IMR-90 (cell line): ENCODE measurements at regions not wholly inside any gene's neighbourhood (a gene's known extent, or its start where the extent isn't known, plus 50 kb on each side); places are given as distances from the start of the nearest gene placed in this dataset.

ENCODE experiments used
- ATAC-seq: fragments of 200-7000 bp; cut with Tn5 transposase; 2 replicates; pipeline ENCODE4 v1.9.1; 2020; ENCODE audit warnings: low read depth, mild to moderate bottlenecking, moderate library complexity
- BruUV-seq: library from RNA; stranded (reverse); fragments of 400-500 nt; replicated peaks from 2 replicates; lab custom pipeline; 2021; lab: Mats Ljungman, UMichigan
- CTCF ChIA-PET: fragments of 300-600 bp; formaldehyde crosslinking; extraction: SDS; loops from one replicate; lab custom pipeline; 2021; ENCODE audit warnings: antibody characterized with exemption; lab: Yijun Ruan, JAX
- POLR2A ChIA-PET: fragments of 300-600 bp; sonication (Branson Sonifier 250); formaldehyde crosslinking; loops from one replicate; lab custom pipeline; 2022; ENCODE audit warnings: antibody characterized with exemption; ENCODE audit not compliant: unreplicated experiment; lab: Charles Lee
- DNase-seq: peaks from one replicate; pipeline ENCODE4 v3.0.0; 2013
- H2AFZ ChIP-seq: replicated peaks from 2 replicates; pipeline ENCODE3; 2013; ENCODE audit warnings: low read length, mild to moderate bottlenecking; ENCODE audit not compliant: poor library complexity
- H2AK5ac ChIP-seq: 2 replicates; pipeline ENCODE4 v1.6.1; 2013; ENCODE audit warnings: low read depth, low read length, inconsistent platforms
- H2AK9ac ChIP-seq: replicated peaks from 2 replicates; pipeline ENCODE3; 2013; ENCODE audit warnings: mild to moderate bottlenecking, low read depth, low read length, moderate library complexity; ENCODE audit not compliant: poor library complexity
- H2BK120ac ChIP-seq: 2 replicates; pipeline ENCODE4 v1.6.1; 2013; ENCODE audit warnings: low read depth, low read length, inconsistent platforms
- H2BK15ac ChIP-seq: 3 replicates; pipeline ENCODE4 v1.6.1; 2013; ENCODE audit warnings: low read depth, low read length, inconsistent platforms
- H2BK20ac ChIP-seq: 2 replicates; pipeline ENCODE4 v1.6.1; 2013; ENCODE audit warnings: low read depth, mild to moderate bottlenecking, inconsistent platforms, low read length, moderate library complexity
- H2BK5ac ChIP-seq: 2 replicates; pipeline ENCODE4 v1.6.1; 2013; ENCODE audit warnings: mild to moderate bottlenecking, low read depth, low read length, inconsistent platforms; ENCODE audit not compliant: poor library complexity, severe bottlenecking
- H3K14ac ChIP-seq: replicated peaks from 2 replicates; pipeline ENCODE4 v1.6.1; 2013; ENCODE audit warnings: low read depth, low read length, inconsistent platforms
- H3K18ac ChIP-seq: 2 replicates; pipeline ENCODE4 v1.6.1; 2013; ENCODE audit warnings: low read depth, low read length, control low read depth
- H3K23ac ChIP-seq: 2 replicates; pipeline ENCODE4 v1.6.1; 2013; ENCODE audit warnings: low read depth, low read length, inconsistent platforms
- H3K27ac ChIP-seq: 2 replicates; pipeline ENCODE4 v1.5.1; 2013; ENCODE audit warnings: mild to moderate bottlenecking, control low read depth, low read length; ENCODE audit not compliant: insufficient read depth
- H3K27me3 ChIP-seq: 2 replicates; pipeline ENCODE4 v1.6.1; 2013; ENCODE audit warnings: low read length; ENCODE audit not compliant: control insufficient read depth, insufficient read depth
- H3K36me3 ChIP-seq: 2 replicates; pipeline ENCODE4 v1.6.1; 2013; ENCODE audit warnings: low read length, mixed read lengths; ENCODE audit not compliant: control insufficient read depth, insufficient read depth
- H3K4ac ChIP-seq: 2 replicates; pipeline ENCODE4 v1.6.1; 2013; ENCODE audit warnings: low read depth, low read length, inconsistent platforms
- H3K4me1 ChIP-seq: 2 replicates; pipeline ENCODE4 v1.6.1; 2013; ENCODE audit warnings: low read length, mixed read lengths; ENCODE audit not compliant: control insufficient read depth, insufficient read depth
- H3K4me2 ChIP-seq: 2 replicates; pipeline ENCODE4 v1.6.1; 2013; ENCODE audit warnings: low read depth, mild to moderate bottlenecking, control low read depth, low read length, moderate library complexity
- H3K4me3 ChIP-seq: 2 replicates; pipeline ENCODE4 v1.5.1; 2013; ENCODE audit warnings: low read depth, mild to moderate bottlenecking, control low read depth, low read length, moderate library complexity; ENCODE audit not compliant: insufficient read depth
- H3K56ac ChIP-seq: 2 replicates; pipeline ENCODE4 v1.6.1; 2013; ENCODE audit warnings: low read length, inconsistent platforms; ENCODE audit not compliant: insufficient read depth; ENCODE audit errors: extremely low read depth
- H3K79me1 ChIP-seq, 2 experiments: 2 replicates each; pipeline ENCODE4 v1.6.1; 2013; ENCODE audit warnings: low read length in 2 of 2, inconsistent platforms in 1 of 2, low read depth in 1 of 2
- H3K9ac ChIP-seq: 2 replicates; pipeline ENCODE4 v1.6.1; 2013; ENCODE audit warnings: low read depth, low read length, control low read depth
- H3K9me1 ChIP-seq: 2 replicates; pipeline ENCODE4 v1.6.1; 2013; ENCODE audit warnings: low read length, inconsistent platforms; ENCODE audit not compliant: insufficient read depth
- H3K9me3 ChIP-seq: 2 replicates; pipeline ENCODE4 v1.6.1; 2013; ENCODE audit warnings: low read length; ENCODE audit not compliant: control insufficient read depth, insufficient read depth
- H4K20me1 ChIP-seq: 2 replicates; pipeline ENCODE4 v1.6.1; 2013; ENCODE audit warnings: low read length, inconsistent platforms; ENCODE audit not compliant: insufficient read depth
- H4K5ac ChIP-seq: 2 replicates; pipeline ENCODE4 v1.6.1; 2013; ENCODE audit warnings: mild to moderate bottlenecking, low read depth, low read length, control low read depth
- H4K8ac ChIP-seq, 2 experiments: 2 replicates each; pipeline ENCODE4 v1.6.1; 2013; ENCODE audit warnings: low read depth in 2 of 2, low read length in 2 of 2, control low read depth in 1 of 2, inconsistent platforms in 1 of 2
- H4K91ac ChIP-seq: 2 replicates; pipeline ENCODE4 v1.6.1; 2013; ENCODE audit warnings: low read depth, low read length, inconsistent platforms; ENCODE audit not compliant: insufficient read depth
- BHLHE40 ChIP-seq: fragments of 150-350 bp; IDR thresholded peaks from 2 replicates; pipeline ENCODE4 v1.6.1; 2016; ENCODE audit warnings: mild to moderate bottlenecking, low read depth, low read length
- CEBPB ChIP-seq: IDR thresholded peaks from 2 replicates; pipeline ENCODE4 v1.6.1; 2012; ENCODE audit warnings: low read depth, low read length, improper control_type of control experiment
- CHD1 ChIP-seq: IDR thresholded peaks from 2 replicates; pipeline ENCODE4 v1.6.1; 2012; ENCODE audit warnings: low read depth, low read length, improper control_type of control experiment
- CTCF ChIP-seq: conservative IDR thresholded peaks from 2 replicates; pipeline ENCODE4 v1.5.1; 2012; ENCODE audit warnings: mild to moderate bottlenecking, low read depth, low read length, improper control_type of control experiment
- FOS ChIP-seq: fragments of 150-350 bp; IDR thresholded peaks from 2 replicates; pipeline ENCODE4 v1.6.1; 2016; ENCODE audit warnings: low read depth, low read length
- MAFK ChIP-seq: IDR thresholded peaks from 2 replicates; pipeline ENCODE4 v1.6.1; 2012; ENCODE audit warnings: low read depth, low read length, improper control_type of control experiment
- MAZ ChIP-seq: IDR thresholded peaks from 2 replicates; pipeline ENCODE4 v1.6.1; 2012; ENCODE audit warnings: low read depth, mild to moderate bottlenecking, low read length, improper control_type of control experiment, moderate library complexity, borderline replicate concordance
- MXI1 ChIP-seq: IDR thresholded peaks from 2 replicates; pipeline ENCODE4 v1.6.1; 2012; ENCODE audit warnings: low read depth, mild to moderate bottlenecking, low read length, moderate library complexity, borderline replicate concordance
- NFE2L2 ChIP-seq: fragments of 150-350 bp; IDR thresholded peaks from 2 replicates; pipeline ENCODE4 v1.6.1; 2016; ENCODE audit warnings: low read depth, mild to moderate bottlenecking, low read length
- POLR2A ChIP-seq: IDR thresholded peaks from 2 replicates; pipeline ENCODE4 v1.6.1; 2012; ENCODE audit warnings: mild to moderate bottlenecking, low read depth, low read length
- RCOR1 ChIP-seq: IDR thresholded peaks from 2 replicates; pipeline ENCODE4 v1.6.1; 2012; ENCODE audit warnings: mild to moderate bottlenecking, low read length, improper control_type of control experiment; ENCODE audit not compliant: insufficient replicate concordance
- RFX5 ChIP-seq: IDR thresholded peaks from 2 replicates; pipeline ENCODE4 v1.8.0; 2012; ENCODE audit warnings: low read depth, mild to moderate bottlenecking, low read length, moderate library complexity
- SMC3 ChIP-seq: fragments of 150-350 bp; IDR thresholded peaks from 2 replicates; pipeline ENCODE4 v1.6.1; 2016; ENCODE audit warnings: low read depth, mild to moderate bottlenecking, antibody characterized with exemption, low read length, moderate library complexity
- USF2 ChIP-seq: fragments of 150-350 bp; IDR thresholded peaks from 2 replicates; pipeline ENCODE4 v1.6.1; 2017; ENCODE audit warnings: mild to moderate bottlenecking, antibody characterized with exemption, low read length, low read depth
- WGBS, 2 experiments: methylation state at CpG; one replicate each; pipeline versions ENCODE4 v1.1.5 to v1.1.7; 2013; ENCODE audit warnings: missing lambda C conversion rate in 2 of 2; ENCODE audit not compliant: insufficient read length in 1 of 2; ENCODE audit errors: extremely low coverage in 2 of 2; 5-methylcytosine and 5-hydroxymethylcytosine counted together
- dilution Hi-C: fragments of 300-500 bp; cut with HindIII; formaldehyde crosslinking; loops from one replicate; pipeline ENCODE4 v1.14.3; 2018; ENCODE audit warnings: low sequenced_read_pairs; ENCODE audit not compliant: unreplicated experiment
- in situ Hi-C: fragments of 300-500 bp; cut with MboI; formaldehyde crosslinking; loops from 3 replicates; pipeline ENCODE4 v1.14.3; 2019; ENCODE audit warnings: low sequenced_read_pairs, inconsistent platforms, mixed read lengths
- intact Hi-C: fragments of 100-400 bp; cut with micrococcal nuclease; formaldehyde crosslinking; loops from 2 replicates; pipeline ENCODE4 v1.10.0; 2022
- TF ChIP-seq, protein P1 (sequence below): fragments of 150-350 bp; IDR thresholded peaks from 2 replicates; pipeline ENCODE4 v1.6.1; 2016; ENCODE audit warnings: low read depth, mild to moderate bottlenecking, low read length, moderate library complexity, borderline replicate concordance

GRCh38 chr10:78578929-78579328 is 489.8 kb upstream of the ZMIZ1 start:
- in situ Hi-C loops (no loop called here), intact Hi-C loops (no loop called here), dilution Hi-C loops (no loop called here)
- Histone ChIP-seq H4K8ac (no peak overlapping the region), H2AK5ac (no peak overlapping the region), H4K20me1 (no peaks in the 10 kb centered on the region), H4K5ac (no peak overlapping the region), H3K4me3 (no peak overlapping the region), H3K14ac (no peak overlapping the region), H3K79me1 (no peaks in the 10 kb centered on the region), H2BK20ac (no peak overlapping the region), H3K27me3 (peaks cover 6% of the 10 kb centered on the region; the same call in 1 of the 2 replicates), H2BK120ac (no peak overlapping the region), H2BK15ac (no peak overlapping the region), H3K4me1 (no peaks in the 10 kb centered on the region), H3K56ac (no peak overlapping the region), H3K18ac (no peak overlapping the region), H2AK9ac (no peak overlapping the region), H3K27ac (no peak overlapping the region), H3K9me1 (peaks cover 3% of the 10 kb centered on the region; the same call in 1 of the 2 replicates), H4K91ac (no peak overlapping the region), H3K9me3 (no peaks in the 10 kb centered on the region), H2BK5ac (no peak overlapping the region), H3K4ac (no peak overlapping the region), H3K23ac (peak overlapping the region; percentile 8; the same call in 1 of the 2 replicates), H3K4me2 (no peak overlapping the region), H3K9ac (no peak overlapping the region), H3K36me3 (no peaks in the 10 kb centered on the region), H2AFZ (no peak overlapping the region)
- BruUV-seq: no TSS peak
- peak; percentile 43 for DNase-seq
- 92% methylated on average over 2 of the region's 6 CpGs; no CpG with 5 or more reads in 1 of the 2 experiments for WGBS, 2 experiments
- POLR2A ChIA-PET: no interaction called here
- ATAC-seq: no peak
- TF ChIP-seq MAFK: no peak
- no peak for TF ChIP-seq POLR2A
- no peak for TF ChIP-seq CEBPB
- no peak for TF ChIP-seq RCOR1
- TF ChIP-seq FOS: no peak
- TF ChIP-seq RFX5: no peak
- TF ChIP-seq SMC3: no peak
- TF ChIP-seq, protein P1, sequence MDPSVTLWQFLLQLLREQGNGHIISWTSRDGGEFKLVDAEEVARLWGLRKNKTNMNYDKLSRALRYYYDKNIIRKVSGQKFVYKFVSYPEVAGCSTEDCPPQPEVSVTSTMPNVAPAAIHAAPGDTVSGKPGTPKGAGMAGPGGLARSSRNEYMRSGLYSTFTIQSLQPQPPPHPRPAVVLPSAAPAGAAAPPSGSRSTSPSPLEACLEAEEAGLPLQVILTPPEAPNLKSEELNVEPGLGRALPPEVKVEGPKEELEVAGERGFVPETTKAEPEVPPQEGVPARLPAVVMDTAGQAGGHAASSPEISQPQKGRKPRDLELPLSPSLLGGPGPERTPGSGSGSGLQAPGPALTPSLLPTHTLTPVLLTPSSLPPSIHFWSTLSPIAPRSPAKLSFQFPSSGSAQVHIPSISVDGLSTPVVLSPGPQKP: no peak
- no peak for TF ChIP-seq CHD1
- no peak for TF ChIP-seq MXI1
- no peak for TF ChIP-seq MAZ
- TF ChIP-seq USF2: no peak
- TF ChIP-seq BHLHE40: no peak
- no peak for TF ChIP-seq NFE2L2
- no peak for TF ChIP-seq CTCF
- CTCF ChIA-PET: no interaction called here
